GM21529 (cell line): ENCODE measurements at regions not wholly inside any gene's neighbourhood (a gene's known extent, or its start where the extent isn't known, plus 50 kb on each side); places are given as distances from the start of the nearest gene placed in this dataset.
"Not testable (repeated sequence)": the region's sequence is repeated elsewhere in the genome, so short reads cannot be mapped to it uniquely, and the experiment has no call there.

ENCODE experiments used
- ATAC-seq: cut with Tn5 transposase; IDR thresholded peaks from one replicate; pipeline ENCODE4 v1.9.1; 2021; ENCODE audit not compliant: unreplicated experiment

DNA sequence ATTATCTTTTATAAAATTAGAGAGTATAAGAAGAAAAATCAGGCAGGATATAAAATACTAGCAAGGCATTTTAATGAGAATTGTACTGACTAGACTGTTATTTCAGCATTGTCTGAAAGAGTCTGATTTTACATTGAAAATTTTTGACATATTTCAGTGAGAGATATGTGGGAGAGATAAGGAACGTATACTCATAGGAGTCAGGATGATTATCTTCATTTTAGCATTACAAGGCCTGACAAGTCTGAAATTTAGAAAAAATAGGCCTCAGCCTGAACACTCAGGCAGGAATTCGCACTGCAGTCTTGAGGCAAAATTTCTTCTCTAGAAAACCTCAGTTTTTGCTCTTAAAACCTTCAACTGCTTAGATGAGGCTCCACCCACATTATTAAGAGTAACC is 386.0 kb downstream of the HGF start:
- no peak for ATAC-seq

DNA sequence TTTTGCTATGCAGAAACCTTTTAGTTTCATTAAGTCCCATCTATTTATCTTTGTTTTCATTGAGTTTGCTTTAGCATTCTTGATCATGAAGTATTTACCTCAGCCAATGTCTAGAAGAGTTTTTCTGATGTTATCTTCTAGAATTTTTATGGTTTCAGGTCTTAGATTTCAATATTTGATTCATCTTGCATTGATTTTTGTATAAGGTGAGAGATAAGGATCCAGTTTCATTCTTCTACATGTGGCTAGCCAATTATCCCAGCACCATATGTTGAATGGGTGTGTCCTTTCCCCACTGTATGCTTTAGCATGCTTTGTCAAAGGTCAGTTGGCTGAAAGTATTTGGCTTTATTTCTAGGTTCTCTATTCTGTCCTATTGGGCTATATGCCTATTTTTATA is 395.2 kb downstream of the HGF start:
- ATAC-seq, result not testable (repeated sequence)

DNA sequence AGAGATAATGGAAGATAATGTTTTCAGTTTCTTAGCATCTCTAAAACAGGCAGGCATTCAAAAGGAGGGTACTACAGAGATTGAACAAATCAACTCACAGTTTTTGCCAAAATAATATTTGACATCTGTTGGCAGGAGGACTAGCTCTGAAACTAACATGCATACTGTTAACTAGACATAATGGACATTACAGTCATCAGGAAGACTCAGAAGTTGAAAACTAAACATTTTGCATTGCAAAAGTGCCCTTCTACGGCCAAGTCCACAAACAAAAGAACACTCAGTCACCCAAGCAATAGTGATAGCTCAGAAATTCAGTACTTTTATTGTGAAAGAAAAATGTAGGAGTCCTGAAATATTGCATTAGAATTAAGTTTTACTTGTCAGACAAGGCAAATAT is 399.0 kb downstream of the HGF start:
- no peak for ATAC-seq

DNA sequence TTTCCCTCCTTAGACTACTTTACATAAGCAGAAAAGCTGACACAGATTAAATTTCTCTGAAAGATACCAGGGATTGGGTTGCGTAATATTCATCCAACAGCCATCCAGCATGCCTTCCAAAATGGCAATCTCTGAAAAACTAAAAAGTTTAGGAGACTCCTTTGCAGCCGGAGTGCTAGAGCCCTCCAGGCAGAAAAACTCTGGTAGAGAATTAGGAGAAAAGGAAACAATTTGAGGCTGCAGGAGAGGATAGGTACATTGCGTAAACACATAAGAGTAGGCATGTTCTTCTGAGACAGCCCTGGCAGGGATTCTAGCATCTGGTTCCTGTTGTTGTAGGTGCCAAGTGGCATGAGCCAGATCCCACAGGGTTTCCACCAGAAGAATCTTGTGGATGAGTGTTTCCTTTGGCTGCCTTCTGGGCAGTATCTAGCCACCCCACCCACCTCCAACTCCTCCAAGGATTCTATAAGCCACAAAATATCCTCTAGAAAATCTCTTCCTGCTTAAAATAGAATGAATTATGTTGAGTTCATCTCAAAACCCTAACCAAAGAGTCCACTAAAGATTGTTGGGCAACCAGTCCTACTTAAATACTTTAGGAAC is 402.4 kb downstream of the HGF start:
- no peak for ATAC-seq

DNA sequence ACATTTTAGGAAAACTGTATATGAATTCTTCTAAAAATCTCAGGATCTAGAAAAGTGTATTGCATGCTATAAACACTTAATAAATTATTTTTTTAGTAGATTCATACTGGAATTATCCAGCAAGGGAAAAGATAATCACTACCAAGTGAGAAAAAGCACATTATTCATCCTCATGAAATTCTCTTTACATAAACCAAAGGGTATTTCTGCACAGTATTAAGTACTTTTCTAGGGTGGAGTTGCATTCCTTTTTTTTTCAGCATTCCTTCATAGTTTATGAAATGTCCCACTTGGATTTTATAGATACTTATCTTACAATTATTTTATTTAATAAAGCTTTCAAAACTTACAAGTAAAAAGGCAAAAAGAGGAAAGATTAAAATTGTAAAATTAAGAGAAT is 403.3 kb downstream of the HGF start:
- ATAC-seq, result no peak

DNA sequence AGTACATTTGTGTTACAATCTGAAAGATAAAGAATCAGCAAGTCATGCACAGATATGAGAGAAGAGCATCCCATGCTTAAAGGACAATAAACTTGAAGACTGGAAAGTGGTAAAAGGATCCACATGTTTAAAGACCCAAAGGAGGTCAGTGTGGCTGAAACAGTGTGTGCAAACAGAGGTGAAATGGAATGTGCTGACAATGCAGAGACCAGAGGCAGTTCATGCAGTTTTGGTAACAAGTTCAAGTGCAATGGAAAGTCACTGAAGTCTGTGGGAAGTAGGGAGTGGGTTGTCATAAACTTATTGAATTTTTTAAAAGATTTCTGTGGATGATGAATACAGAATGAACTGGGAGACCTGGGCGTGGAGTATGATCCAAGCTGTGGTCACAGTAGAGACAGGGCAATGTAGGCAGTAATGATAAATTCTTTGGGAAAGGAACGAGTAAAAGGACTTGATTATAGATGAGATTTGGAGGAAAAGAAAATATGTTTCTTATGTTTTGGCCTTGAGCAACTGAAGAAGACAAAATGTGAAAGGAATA is 408.0 kb downstream of the HGF start:
- no peak for ATAC-seq

DNA sequence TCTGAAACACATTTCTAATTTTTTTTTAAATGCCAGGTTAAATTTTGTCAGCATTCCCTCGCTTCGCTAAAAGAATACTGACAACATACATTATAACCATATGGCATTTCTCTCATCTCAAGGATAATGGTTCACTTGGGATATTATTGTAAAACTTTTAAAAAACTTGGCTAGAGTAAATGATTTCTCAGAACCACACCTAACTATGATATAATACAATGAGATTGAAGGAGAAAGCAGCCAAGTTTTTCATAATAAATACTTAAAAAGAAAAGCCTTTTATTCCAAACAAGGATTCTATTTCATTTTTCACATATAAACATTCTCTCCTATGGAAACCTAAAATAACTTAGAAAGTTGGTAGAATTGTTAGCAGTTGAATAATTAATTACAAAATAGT is 413.9 kb downstream of the HGF start:
- ATAC-seq, result no peak

DNA sequence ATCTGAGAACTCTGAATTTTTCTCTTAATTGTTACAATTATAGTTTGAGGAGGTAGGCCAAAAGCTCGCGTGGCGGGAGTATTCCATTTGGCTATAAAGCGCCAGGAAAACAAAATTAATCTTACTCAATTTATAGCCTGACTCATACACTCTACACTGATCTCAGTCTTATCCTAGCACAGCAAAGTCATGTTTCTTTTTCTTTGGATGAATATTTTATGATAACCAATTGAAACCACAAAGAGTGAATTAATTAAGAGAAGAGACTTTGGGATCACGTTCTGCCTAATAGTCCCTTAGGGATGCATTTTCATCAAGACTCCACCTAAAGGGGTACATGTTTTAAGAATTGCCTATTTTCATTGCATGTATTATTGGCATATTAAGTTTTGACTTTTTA is 420.8 kb downstream of the HGF start:
- ATAC-seq, result no peak

DNA sequence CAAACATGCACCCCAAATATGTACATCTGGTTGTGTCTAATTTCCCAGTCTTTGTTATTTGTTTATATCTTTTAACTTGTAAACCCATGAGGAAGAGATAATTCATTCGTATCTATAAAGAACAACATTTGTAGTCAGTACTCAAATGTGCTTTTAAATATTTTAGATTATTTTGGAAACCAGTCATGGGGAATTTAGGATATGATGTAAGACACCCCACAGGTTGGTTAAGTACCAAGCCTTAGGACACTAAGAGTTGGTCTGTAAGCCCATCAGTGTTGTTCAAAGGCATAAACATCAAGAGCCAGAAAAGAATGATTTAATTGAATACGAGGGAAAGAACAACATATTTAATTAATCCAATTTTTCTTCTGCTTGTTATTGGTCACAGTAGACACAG is 421.1 kb upstream of the SEMA3C start:
- no peak for ATAC-seq

DNA sequence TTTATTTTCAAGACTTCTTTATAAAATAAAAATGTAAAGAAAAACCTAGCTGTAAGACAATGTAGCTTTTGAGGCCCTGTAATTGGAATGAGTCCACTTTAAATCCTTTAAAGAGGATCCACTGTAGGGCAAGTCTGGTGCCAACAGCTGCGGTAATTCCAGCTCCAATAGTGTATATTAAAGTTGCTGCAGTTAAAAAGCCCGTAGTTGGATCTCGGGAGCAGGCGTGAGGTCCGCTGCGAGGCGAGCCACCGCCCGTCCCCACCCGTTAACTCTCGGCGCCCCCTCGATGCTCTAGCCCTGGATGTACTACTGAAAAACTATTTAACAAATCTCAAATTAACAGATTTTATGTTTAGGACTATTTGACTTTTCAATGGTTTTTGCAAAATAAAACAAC is 414.7 kb upstream of the SEMA3C start:
- no peak for ATAC-seq

DNA sequence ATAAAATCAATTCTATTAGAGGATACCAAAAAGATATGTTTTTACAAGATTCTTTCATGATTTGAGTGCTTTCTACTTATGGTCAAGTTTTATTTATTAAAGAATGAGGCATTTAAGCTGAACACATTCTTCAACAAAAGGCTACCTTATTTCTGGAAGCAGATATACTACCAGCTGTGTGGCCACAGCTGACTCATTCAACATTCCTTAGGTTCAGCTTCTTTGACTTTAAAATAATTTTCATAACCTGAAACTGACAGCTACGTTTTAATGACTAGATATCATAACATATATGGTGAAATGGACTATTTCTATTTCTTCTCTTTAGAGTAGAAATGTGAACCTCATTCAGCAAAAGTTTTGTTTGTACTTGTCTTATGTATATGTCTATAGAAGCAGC is 414.2 kb upstream of the SEMA3C start:
- ATAC-seq, result no peak

DNA sequence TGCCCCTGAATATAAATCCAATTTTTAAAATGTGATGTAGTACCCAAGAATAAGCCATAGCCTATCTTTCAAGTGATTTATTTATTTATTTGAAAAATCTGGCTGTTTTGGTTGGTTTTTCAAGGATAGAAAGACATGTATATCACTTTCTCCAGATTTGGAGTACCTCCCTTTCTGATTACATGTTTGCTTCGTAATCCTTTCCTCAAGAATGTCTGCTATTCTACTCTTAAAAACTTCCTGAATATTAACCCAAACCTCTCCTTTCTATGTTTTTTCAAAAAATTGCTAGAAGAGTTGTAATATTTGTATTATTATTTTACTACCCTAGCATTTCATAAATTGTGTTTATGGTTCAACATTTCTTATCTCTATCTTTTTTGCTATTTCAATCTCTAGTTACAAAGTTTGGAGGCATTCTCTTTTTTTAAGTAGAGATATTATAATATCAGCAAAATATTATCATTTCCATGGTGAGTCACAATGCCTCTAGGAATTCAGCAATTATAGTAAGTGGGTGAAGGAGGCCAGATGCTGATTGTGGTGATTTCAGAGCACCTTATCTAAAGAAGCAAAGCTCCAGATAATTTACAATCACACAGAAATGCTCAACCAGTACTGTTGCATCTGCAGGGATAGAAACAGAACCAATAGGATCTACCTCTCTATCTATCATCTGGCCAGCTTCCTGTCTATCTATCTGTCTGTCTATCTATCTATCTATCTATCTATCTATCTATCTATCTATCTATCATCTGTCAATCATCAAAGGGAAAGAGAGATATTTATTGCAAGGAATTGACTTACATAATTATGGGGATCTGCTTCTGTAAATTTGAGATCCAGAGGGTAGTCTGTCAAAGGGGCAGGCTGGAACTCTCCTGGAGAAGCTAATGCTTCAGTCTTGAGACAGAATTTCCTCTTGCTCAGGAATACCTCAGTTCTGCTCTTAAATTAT is 412.5 kb upstream of the SEMA3C start:
- no peak for ATAC-seq

DNA sequence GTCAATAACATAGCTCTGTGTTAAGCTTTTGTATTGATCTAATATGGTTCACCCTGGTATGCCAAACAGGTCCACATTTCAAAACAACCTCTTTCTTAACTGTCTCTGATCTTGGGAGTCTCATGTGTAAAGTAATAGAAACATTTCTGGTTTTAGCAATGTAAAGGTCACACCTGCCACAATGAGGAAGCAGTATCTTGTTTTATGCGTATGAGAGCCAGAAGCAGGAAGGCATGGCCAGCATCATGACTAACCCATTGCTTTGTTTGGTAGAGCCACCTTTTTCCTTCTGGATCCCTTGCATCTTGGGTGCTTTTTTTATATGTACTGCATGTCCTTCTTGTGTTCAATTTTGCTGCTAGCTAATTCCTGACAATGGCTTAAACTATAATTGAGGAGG is 411.3 kb upstream of the SEMA3C start:
- ATAC-seq, result no peak

DNA sequence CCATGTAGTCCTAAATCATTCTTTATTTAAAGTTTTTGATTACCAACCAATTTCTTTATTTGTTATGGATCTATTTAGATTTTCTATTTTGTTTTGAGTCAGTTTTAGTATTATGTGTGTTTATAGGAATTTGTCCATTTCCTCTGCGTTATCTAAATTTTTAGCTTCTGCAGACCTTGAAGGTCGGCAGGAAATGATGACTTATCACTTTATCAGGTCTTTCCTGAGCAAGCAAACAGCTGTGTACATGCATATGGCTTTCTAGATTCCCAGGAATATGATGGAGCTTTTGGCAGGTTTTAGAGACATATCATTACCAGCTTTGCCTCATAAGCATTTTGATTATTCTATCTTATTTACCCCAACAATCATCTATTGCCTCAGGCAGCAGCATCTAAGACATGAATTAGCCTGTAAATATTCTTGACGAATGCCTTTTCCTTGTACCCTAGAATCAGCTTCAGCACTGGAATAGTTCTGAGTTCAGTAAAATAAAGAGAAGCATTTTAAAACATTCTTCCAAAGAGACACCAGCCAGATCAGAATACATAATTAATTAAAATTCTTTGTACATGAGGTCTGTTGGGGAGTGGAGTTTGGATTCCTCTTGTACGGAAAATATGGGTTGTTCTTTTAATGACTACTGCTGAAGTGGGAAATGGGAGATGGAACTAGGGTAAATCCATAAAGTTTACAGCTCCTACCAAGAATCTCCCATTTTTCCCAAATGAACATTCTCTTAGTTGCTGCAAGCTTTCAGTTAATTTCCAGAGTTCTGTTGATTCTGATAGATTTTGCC is 408.8 kb upstream of the SEMA3C start:
- ATAC-seq, result no peak

DNA sequence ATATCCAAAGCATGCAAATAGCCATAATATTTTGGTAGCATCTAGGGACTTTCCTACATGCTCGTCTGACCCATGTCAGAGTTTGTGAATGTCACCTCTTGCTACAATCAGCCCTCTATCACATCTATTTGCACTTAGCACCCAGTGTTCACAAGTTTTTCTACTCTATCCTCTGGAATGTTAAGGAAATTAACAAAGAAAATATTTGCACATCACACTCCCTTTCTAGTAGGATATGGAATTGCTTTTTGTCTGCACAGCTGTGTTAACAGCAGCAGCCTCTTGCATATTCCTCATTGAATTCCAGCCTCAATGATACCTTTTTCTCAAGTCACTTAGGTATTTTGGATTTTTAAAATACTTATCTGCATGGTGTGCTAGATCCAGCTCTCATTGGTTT is 403.1 kb upstream of the SEMA3C start:
- ATAC-seq, result no peak

DNA sequence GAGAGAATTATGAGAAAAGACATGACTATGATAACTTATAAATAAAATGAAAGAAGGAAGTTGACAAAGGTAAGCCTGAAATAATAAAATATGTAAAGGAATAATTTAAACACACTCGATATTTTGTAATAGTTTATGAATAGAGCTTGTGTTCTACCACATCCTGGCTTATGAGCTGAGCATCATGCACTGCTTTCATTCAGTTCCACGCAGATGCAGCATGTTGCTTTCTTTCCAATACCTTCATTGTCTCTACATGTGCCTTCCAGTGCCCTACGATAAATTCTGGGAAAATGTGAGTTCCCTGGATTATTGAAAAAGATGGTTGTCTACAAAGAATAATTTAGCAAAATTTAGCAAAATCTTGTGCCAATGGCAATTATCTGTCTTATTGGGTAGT is 398.9 kb upstream of the SEMA3C start:
- ATAC-seq, result no peak

DNA sequence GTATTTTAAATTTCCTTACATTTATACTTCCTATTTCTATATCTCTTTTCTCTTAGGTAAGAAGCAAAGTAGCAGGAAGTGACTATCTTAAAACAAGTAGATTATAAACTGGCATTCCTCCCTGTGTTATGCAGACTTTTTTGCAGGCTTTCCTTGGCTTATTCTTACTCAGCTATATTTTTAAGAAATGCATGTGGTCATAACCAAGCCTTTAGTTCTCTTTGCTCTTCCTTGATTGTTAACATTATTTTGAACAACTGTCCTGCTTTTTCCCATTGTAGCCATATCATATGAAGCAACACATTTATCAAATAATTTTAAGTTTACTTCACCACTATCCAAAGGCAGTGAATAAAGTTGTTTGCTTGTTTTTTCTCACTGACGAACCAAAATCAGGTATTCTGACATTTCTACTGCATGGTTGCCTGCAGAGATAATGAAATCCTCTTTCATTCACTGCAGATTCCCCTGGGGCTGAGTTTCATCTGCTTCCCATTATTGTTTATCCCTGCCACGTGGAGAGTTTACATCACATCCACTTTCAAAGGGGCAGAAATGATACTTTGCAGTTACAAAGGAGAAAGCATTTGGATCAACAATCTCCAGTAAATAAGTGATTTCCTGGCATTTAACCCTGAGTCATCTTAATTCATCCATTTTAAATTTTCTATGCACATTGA is 389.9 kb upstream of the SEMA3C start:
- ATAC-seq, result no peak

DNA sequence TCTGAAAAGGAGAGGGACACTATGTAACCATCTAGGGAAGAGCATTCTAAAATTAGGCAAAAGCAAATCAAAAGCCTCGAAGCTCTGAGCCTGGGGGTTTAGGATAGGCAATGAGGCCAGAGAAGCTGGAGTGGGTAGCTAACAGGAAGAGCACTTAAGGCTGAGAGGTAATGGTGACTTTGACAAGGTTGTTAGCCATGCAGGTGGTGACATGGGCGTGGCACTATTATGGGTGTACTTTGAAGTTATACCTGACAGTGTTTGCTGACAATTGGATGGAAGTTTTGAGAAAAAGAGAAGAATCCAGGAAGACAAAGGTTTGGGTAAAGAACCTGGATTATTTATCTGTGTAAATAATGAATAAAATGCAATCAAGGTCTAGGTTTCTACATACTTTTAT is 383.0 kb upstream of the SEMA3C start:
- no peak for ATAC-seq

DNA sequence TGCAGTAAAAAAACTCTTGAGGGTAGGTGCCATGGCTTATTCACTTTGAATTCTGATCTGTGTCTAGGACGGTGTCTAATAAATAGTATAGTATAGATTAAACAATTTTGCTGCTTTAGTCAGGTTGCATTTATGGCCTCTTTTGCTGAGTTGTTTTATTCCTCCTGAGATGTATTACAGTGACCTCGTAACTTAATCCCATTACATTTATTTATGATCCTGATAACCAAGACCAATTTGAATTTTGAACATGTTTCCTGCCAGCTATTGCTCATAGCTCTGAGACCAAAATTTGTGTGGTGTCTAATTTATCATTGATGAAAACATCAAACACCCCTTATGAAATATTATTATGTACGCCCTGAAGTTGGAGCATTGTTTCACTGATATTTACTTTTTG is 381.9 kb upstream of the SEMA3C start:
- ATAC-seq, result no peak

DNA sequence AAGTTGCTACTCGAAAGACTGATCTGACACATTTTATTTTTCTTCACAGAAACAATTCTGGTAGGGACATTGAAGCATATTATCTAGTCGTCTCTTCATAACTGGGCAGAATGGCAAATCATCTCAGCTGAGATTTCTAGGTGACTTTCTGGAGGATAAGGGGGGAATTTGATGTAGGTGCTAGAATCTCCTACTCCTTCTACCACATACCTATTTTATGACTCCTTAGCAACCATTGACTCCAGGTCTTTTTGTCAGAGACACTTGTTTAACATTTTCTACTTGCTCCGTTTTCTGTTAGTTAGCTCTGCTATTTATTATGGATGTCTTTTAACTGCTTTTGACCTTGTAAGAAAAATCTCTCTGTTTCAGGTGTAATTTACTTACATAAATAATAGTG is 380.9 kb upstream of the SEMA3C start:
- no peak for ATAC-seq
